Kidney (tissue), 13 donors: ENCODE measurements at regions not wholly inside any gene's neighbourhood (a gene's known extent, or its start where the extent isn't known, plus 50 kb on each side); places are given as distances from the start of the nearest gene placed in this dataset.

Experiments used
- DNase-seq, 5 donors: peaks; one replicate each; pipeline ENCODE4 v3.0.0-alpha.2; 2013 to 2020
- FAIRE-seq: peaks from 2 replicates; lab custom pipeline; 2012; peaks lifted over from hg19 to GRCh38; lab: Jason Lieb, UNC
- H3K27ac ChIP-seq, 2 donors: one replicate each; pipeline ENCODE4 v1.7.0; 2013; ENCODE audit warnings: low read depth in 2 of 2, low read length in 2 of 2, inconsistent platforms in 1 of 2
- H3K27me3 ChIP-seq: one replicate; pipeline ENCODE4 v1.7.1; 2013; ENCODE audit warnings: low read length, inconsistent platforms; ENCODE audit not compliant: control insufficient read depth, insufficient read depth
- H3K36me3 ChIP-seq, 3 donors: one replicate each; pipeline versions ENCODE4 v1.7.0 to v1.7.1; 2013; ENCODE audit warnings: low read length in 3 of 3, control low read depth in 1 of 3, inconsistent platforms in 1 of 3; ENCODE audit not compliant: insufficient read depth in 3 of 3, control insufficient read depth in 2 of 3
- H3K4me1 ChIP-seq, 3 donors: one replicate each; pipeline versions ENCODE4 v1.7.0 to v1.7.1; 2013; ENCODE audit warnings: low read length in 3 of 3, inconsistent platforms in 1 of 3, low read depth in 1 of 3; ENCODE audit not compliant: control insufficient read depth in 2 of 3, insufficient read depth in 2 of 3
- H3K4me3 ChIP-seq, 3 donors: one replicate each; pipeline versions ENCODE4 v1.7.0 to v1.8.1; 2013; ENCODE audit warnings: low read length in 3 of 3, control low read depth in 1 of 3, inconsistent platforms in 1 of 3
- H3K9ac ChIP-seq, 3 donors: one replicate each; pipeline versions ENCODE4 v1.7.0 to v1.7.1; 2013; ENCODE audit warnings: low read length in 3 of 3, control low read depth in 1 of 3, inconsistent platforms in 1 of 3
- H3K9me3 ChIP-seq, 3 donors: one replicate each; pipeline versions ENCODE4 v1.7.0 to v1.7.1; 2013; ENCODE audit warnings: low read length in 3 of 3, control low read depth in 1 of 3, inconsistent platforms in 1 of 3; ENCODE audit not compliant: control insufficient read depth in 2 of 3, insufficient read depth in 1 of 3
- intact Hi-C: fragments of 100-400 bp; cut with DNase I; formaldehyde crosslinking; loops from one replicate; pipeline ENCODE4 v1.11.1; 2022
- TF ChIP-seq, protein P1 (sequence below): IDR thresholded peaks from 3 replicates; pipeline ENCODE4 v1.5.1; 2012; ENCODE audit warnings: mild to moderate bottlenecking, moderate library complexity, borderline replicate concordance; ENCODE audit not compliant: insufficient read depth; ENCODE audit errors: extremely low read depth
- donor health status: control.
- donor health status: control.
- donor health status: control.
- donor health status: control.
- donor health status: control.
- donor health status: DM: yes; HTN: yes; CAD: no.
- donor health status: Normal renal cell carcinoma (clear cell type).

- no peak for FAIRE-seq
- TF ChIP-seq, protein P1, sequence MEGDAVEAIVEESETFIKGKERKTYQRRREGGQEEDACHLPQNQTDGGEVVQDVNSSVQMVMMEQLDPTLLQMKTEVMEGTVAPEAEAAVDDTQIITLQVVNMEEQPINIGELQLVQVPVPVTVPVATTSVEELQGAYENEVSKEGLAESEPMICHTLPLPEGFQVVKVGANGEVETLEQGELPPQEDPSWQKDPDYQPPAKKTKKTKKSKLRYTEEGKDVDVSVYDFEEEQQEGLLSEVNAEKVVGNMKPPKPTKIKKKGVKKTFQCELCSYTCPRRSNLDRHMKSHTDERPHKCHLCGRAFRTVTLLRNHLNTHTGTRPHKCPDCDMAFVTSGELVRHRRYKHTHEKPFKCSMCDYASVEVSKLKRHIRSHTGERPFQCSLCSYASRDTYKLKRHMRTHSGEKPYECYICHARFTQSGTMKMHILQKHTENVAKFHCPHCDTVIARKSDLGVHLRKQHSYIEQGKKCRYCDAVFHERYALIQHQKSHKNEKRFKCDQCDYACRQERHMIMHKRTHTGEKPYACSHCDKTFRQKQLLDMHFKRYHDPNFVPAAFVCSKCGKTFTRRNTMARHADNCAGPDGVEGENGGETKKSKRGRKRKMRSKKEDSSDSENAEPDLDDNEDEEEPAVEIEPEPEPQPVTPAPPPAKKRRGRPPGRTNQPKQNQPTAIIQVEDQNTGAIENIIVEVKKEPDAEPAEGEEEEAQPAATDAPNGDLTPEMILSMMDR, result no peak
- H3K4me3 ChIP-seq, result no peak overlapping the region
- DNase-seq, result no peak
- intact Hi-C loops, result no loop called here
- H3K9me3 ChIP-seq, result no peaks in the 10 kb centered on the region
- H3K27me3 ChIP-seq, result no peaks in the 10 kb centered on the region
- H3K4me1 ChIP-seq, result no peaks in the 10 kb centered on the region
- H3K36me3 ChIP-seq, result no peaks in the 10 kb centered on the region
- H3K9ac ChIP-seq, result no peak overlapping the region
- H3K27ac ChIP-seq, result no peak overlapping the region
Observed at GRCh38 chr12:18992336-18992735, 137.2 kb upstream of the PLEKHA5 start.

DNA sequence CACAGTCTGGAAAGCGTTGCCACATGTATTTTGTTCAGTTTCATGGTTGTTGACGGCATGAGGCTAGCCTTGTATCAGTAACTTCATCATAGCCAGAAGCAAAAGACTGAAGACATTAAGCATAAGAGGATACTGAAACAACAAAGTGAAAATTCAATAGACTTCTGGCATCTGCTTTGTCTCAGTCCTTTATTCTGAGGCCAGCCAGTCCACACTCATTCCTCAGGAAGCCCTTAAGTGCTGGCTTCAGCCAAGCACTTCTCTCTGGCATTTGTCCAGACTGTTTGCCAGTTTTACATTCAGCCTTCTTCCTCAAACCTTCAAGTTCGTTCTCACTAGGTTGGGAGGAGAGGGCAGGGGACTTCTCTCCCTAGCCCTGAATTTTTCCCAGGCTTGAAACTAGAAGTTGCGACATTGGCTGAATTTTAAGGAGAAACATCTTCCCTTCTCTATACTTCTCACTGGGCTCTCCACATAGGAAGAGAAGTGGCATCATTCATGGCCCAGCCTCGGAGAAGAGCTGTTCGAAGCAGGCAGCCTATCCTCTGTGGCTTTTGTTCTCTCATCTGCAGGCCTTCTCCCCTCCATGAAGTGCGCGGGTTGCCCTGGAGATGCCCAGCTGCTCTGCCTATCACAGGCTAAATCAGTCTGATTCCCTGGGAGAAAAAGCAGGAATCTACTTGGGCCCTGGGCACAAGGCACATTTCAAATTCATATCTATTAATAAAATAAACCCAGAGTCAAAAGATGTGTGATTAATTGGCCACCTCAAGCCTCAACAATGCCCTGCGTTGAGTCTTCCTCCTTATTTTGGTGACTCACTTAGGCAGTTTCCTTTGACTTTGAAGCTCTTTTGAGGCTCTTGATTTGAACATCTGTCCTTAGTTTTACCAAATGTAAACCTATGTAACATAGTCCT is 130.9 kb upstream of the PLEKHA5 start:
- Histone ChIP-seq H3K9ac (no peak overlapping the region), H3K9me3 (no peaks in the 10 kb centered on the region), H3K36me3 (no peaks in the 10 kb centered on the region), H3K27me3 (no peaks in the 10 kb centered on the region), H3K27ac (no peak overlapping the region), H3K4me3 (no peak overlapping the region), H3K4me1 (no peaks in the 10 kb centered on the region)
- peak in 1 of 5 donors; percentile 18 for DNase-seq
- no peak for FAIRE-seq
- intact Hi-C loops, result no loop called here
- TF ChIP-seq, protein P1, result no peak

DNA sequence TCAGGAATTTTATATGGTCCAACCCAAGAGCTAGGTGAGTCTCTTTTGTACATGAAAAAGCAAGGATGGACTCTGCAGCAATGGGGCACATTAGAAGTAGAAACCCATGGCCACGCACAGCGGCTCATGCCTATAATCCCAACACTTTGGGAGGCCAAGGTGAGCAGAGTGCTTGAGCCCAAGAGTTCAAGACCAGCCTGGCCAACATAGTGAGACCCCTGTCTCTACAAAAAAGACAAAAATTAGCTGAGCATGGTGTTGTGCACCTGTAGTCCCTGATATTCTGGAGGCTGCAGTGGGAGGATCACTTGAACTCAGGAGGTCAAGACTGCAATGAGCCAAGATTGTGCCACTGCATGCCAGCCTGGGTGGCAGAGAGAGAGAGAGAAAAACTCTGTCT is 128.7 kb upstream of the PLEKHA5 start:
- no peaks in the 10 kb centered on the region for H3K4me1 ChIP-seq
- TF ChIP-seq, protein P1, result no peak
- FAIRE-seq, result no peak
- H3K9ac ChIP-seq, result no peak overlapping the region
- intact Hi-C loops, result no loop called here
- no peaks in the 10 kb centered on the region for H3K27me3 ChIP-seq
- H3K9me3 ChIP-seq, result no peaks in the 10 kb centered on the region
- no peak overlapping the region for H3K4me3 ChIP-seq
- no peak overlapping the region for H3K27ac ChIP-seq
- H3K36me3 ChIP-seq, result no peaks in the 10 kb centered on the region
- no peak for DNase-seq

GRCh38 chr12:19002216-19002615 is 127.3 kb upstream of the PLEKHA5 start:
- no peaks in the 10 kb centered on the region for H3K36me3 ChIP-seq
- H3K4me1 ChIP-seq, result no peaks in the 10 kb centered on the region
- H3K27ac ChIP-seq, result no peak overlapping the region
- DNase-seq, result no peak
- no peaks in the 10 kb centered on the region for H3K27me3 ChIP-seq
- no peaks in the 10 kb centered on the region for H3K9me3 ChIP-seq
- intact Hi-C loops, result no loop called here
- FAIRE-seq, result no peak
- H3K9ac ChIP-seq, result no peak overlapping the region
- TF ChIP-seq, protein P1, result no peak
- no peak overlapping the region for H3K4me3 ChIP-seq
